ENCODE measurements at regions not wholly inside any gene's neighbourhood (a gene's known extent, or its start where the extent isn't known, plus 50 kb on each side); places are given as distances from the start of the nearest gene placed in this dataset.

- Histone ChIP-seq H3K27me3 (no peaks in the 10 kb centered on the region), H3K4me1 (replicated peaks in 1 of 2) (no peaks in the 10 kb centered on the region), H3K9me3 (replicated peaks in 1 of 3) (no peaks in the 10 kb centered on the region), H3K27ac (no peak overlapping the region), H3K4me3 (no peak overlapping the region), H3K36me3 (replicated peaks in 1 of 2) (no peaks in the 10 kb centered on the region)
- no peak for TF ChIP-seq CTCF (IDR thresholded peaks at IDR 0.05)
- no peak for TF ChIP-seq POLR2A (IDR thresholded peaks at IDR 0.05)
- intact Hi-C loops (cut with DNase I): no loop called here
- no peak for DNase-seq
Observed at GRCh38 chr1:177690996-177691395, 278.9 kb downstream of the SEC16B start.

- no peaks in the 10 kb centered on the region for H3K36me3 ChIP-seq (replicated peaks in 1 of 2)
- H3K9me3 ChIP-seq (replicated peaks in 1 of 3): no peaks in the 10 kb centered on the region
- WGBS, 4 donors: 52 to 76% (median 65%) methylated on average over 3 of the region's 3 CpGs
- no peaks in the 10 kb centered on the region for H3K27me3 ChIP-seq
- H3K27ac ChIP-seq: no peak overlapping the region
- no peaks in the 10 kb centered on the region for H3K4me1 ChIP-seq (replicated peaks in 1 of 2)
- TF ChIP-seq POLR2A (IDR thresholded peaks at IDR 0.05) (no peak), CTCF (IDR thresholded peaks at IDR 0.05) (no peak)
- intact Hi-C loops (cut with DNase I): no loop called here
- H3K4me3 ChIP-seq: no peak overlapping the region
- no peak for DNase-seq
Observed at GRCh38 chr1:177687544-177687943, 282.3 kb downstream of the SEC16B start.

- intact Hi-C loops (cut with DNase I): no loop called here
- H3K27ac ChIP-seq: no peak overlapping the region
- H3K27me3 ChIP-seq: no peaks in the 10 kb centered on the region
- H3K36me3 ChIP-seq (replicated peaks in 1 of 2): no peaks in the 10 kb centered on the region
- peak in 1 of 7 donors; percentile 53 for DNase-seq
- no peak overlapping the region for H3K4me3 ChIP-seq
- H3K4me1 ChIP-seq (replicated peaks in 1 of 2): no peaks in the 10 kb centered on the region
- TF ChIP-seq POLR2A (IDR thresholded peaks at IDR 0.05) (no peak), CTCF (IDR thresholded peaks at IDR 0.05) (no peak)
- WGBS, 4 donors: 55 to 77% (median 62%) methylated on average over 1 of the region's 1 CpG
- no peaks in the 10 kb centered on the region for H3K9me3 ChIP-seq (replicated peaks in 1 of 3)
Observed at GRCh38 chr1:177686933-177687332, 282.9 kb downstream of the SEC16B start.

- H3K36me3 ChIP-seq (replicated peaks in 1 of 2): no peaks in the 10 kb centered on the region
- no peak overlapping the region for H3K27ac ChIP-seq
- no peaks in the 10 kb centered on the region for H3K4me1 ChIP-seq (replicated peaks in 1 of 2)
- H3K9me3 ChIP-seq (replicated peaks in 1 of 3): no peaks in the 10 kb centered on the region
- no peak overlapping the region for H3K4me3 ChIP-seq
- DNase-seq: no peak
- intact Hi-C loops (cut with DNase I): no loop called here
- no peaks in the 10 kb centered on the region for H3K27me3 ChIP-seq
- TF ChIP-seq CTCF (IDR thresholded peaks at IDR 0.05) (no peak), POLR2A (IDR thresholded peaks at IDR 0.05) (no peak)
- 69 to 86% (median 83%) methylated on average over 1 of the region's 1 CpG for WGBS, 4 donors
Observed at GRCh38 chr1:177669161-177669560, 300.7 kb downstream of the SEC16B start.

All from adrenal gland (tissue), 9 donors.